Stimulated activated memory B cell treated with anti-CD40 and anti-IgM and Interleukin-4, amounts not matched to agents 10 μg/mL and 1 μg/mL and 100 μg/mL, for 72 hours (primary cell): ENCODE measurements at regions not wholly inside any gene's neighbourhood (a gene's known extent, or its start where the extent isn't known, plus 50 kb on each side); places are given as distances from the start of the nearest gene placed in this dataset.
A peak's percentile ranks its signal among the peaks of the same experiment; 100 is the strongest.

Experiments
- ATAC-seq: fragments of 150-1000 bp; cut with Tn5 transposase; 2 replicates; pipeline ENCODE4 v1.10.0; 2021
- H3K27ac Mint-ChIP-seq: one replicate; pipeline ENCODE4 v1.8.0; 2022; ENCODE audit warnings: mild to moderate bottlenecking, mixed read lengths
- H3K27me3 Mint-ChIP-seq: one replicate; pipeline ENCODE4 v1.8.0; 2022; ENCODE audit warnings: mixed read lengths
- H3K36me3 Mint-ChIP-seq: one replicate; pipeline ENCODE4 v1.8.0; 2022; ENCODE audit warnings: mixed read lengths
- H3K4me1 Mint-ChIP-seq: one replicate; pipeline ENCODE4 v1.8.0; 2022; ENCODE audit warnings: mixed read lengths
- H3K4me3 Mint-ChIP-seq: one replicate; pipeline ENCODE4 v1.8.0; 2022; ENCODE audit warnings: mild to moderate bottlenecking, moderate library complexity, mixed read lengths
- H3K9me3 Mint-ChIP-seq: one replicate; pipeline ENCODE4 v1.8.0; 2022; ENCODE audit warnings: mixed read lengths

DNA sequence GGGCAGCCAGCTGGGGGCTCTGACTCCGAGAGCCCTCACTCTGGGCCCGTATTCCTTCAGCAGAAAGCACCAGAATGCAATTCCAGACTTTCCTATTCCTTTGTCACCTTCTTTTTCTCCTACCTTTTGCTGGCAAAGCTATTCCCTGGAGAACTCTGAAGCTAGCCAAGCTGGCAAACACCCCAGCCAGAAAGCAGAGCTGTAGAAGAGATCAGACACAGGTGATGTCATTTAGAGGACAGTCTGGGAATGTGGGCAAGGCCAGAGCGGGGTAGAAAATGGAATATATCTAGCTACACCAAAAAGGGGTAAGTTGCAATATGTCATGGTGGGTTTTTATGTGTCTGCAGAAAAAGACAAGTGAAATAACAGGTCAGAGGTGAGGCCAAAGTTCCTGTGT is 205.1 kb downstream of the NXPE2 start:
- H3K4me1 Mint-ChIP-seq: no peaks in the 10 kb centered on the region
- peaks cover 5% of the 10 kb centered on the region for H3K9me3 Mint-ChIP-seq
- H3K4me3 Mint-ChIP-seq: no peak overlapping the region
- H3K27ac Mint-ChIP-seq: no peak overlapping the region
- H3K27me3 Mint-ChIP-seq: no peaks in the 10 kb centered on the region
- H3K36me3 Mint-ChIP-seq: no peaks in the 10 kb centered on the region
- ATAC-seq: no peak

DNA sequence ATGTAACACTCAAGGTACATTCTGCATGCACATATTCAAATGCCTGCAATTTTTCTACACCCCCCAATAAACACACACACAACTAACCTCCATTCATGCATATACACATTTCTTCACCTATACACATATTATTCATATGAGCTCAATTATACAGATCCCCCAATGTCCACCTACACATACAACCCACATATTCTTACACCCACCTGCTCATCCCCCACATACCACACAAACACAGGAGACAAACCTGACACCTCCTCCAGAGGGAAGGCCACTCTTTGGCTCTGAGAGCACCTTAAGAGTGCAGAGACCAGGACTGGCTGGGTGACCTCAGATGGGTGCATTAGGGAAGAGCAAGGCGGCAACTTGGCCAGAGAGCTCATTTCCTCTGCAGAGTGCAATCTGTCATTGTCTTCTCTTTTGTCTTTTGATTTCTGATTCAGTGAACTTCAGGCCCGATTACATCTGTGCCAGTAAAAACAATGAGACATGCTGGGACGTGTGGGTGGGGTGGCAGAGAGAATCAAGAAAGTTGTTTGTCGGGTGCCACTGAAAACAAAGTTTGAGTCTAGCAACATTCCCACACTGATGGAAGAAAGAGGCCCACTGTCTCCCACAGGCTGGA is 208.4 kb downstream of the NXPE2 start:
- Mint-ChIP-seq H3K9me3 (peaks cover 5% of the 10 kb centered on the region), H3K4me1 (no peaks in the 10 kb centered on the region), H3K27me3 (no peaks in the 10 kb centered on the region), H3K36me3 (no peaks in the 10 kb centered on the region), H3K27ac (no peak overlapping the region), H3K4me3 (no peak overlapping the region)
- ATAC-seq: no peak

DNA sequence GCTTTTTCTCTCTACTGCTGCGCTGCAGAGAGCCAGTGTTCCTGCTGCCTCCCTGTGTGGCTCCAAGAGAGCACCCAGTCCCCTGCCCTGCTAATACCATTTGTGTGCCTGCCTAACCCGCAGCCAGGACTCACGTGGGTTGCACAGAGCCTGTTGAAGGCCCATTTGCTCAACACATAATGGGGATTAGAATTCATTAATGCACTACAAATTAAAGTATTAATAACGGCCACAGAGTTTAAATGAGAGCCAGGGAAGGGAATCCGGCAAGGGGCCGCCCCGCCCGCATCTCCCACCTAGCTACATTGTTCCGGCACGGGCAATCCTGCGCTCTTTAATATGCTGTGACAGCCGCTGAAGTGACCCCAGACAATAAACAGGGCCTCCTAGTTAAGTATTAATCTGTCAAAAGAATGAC is 211.3 kb downstream of the NXPE2 start:
- no peak for ATAC-seq
- H3K4me3 Mint-ChIP-seq: no peak overlapping the region
- H3K27ac Mint-ChIP-seq: no peak overlapping the region
- H3K36me3 Mint-ChIP-seq: no peaks in the 10 kb centered on the region
- no peaks in the 10 kb centered on the region for H3K27me3 Mint-ChIP-seq
- H3K4me1 Mint-ChIP-seq: no peaks in the 10 kb centered on the region
- peaks cover 3% of the 10 kb centered on the region for H3K9me3 Mint-ChIP-seq

DNA sequence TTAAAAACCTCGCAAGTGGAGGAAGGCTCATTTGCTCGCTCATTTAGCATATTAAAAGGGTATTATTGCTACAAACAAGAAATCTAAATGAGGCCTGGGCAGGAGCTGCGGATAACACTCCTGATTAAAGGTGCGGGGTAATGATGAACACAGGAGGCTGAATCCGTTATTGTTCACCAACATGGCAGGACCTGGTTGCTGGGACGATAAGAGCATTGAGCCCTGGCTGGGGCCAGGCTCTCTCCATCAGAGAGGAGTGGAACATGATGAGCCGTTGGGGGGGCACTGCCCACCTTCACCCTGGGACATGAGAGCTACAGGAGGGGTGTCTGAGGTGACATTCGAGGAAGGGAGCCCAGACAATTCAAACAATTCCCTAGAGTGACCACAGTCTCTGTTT is 211.7 kb downstream of the NXPE2 start:
- ATAC-seq: no peak
- Mint-ChIP-seq H3K27ac (no peak overlapping the region), H3K36me3 (no peaks in the 10 kb centered on the region), H3K27me3 (no peaks in the 10 kb centered on the region), H3K4me3 (no peak overlapping the region), H3K4me1 (no peaks in the 10 kb centered on the region), H3K9me3 (peaks cover 3% of the 10 kb centered on the region)

DNA sequence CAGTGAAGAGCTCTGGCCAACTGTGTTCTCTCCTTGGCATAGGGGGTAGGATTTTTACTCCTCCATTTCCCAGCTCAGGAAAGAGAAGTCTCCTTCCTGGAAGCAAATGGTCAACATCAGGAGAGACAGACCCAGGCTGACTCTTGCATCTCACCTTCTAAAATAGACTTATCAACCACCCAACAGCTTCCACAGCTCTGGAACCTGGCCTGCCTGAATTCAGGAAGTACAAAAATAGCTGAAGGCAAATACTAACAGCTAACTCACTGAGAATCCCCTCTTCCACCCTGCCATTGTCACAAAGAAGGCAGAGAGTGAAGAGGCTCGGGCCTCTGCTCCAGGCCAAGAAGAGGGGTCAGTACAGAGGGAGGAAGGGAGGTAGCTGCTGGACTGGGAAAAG is 213.6 kb downstream of the NXPE2 start:
- H3K27me3 Mint-ChIP-seq: no peaks in the 10 kb centered on the region
- no peak overlapping the region for H3K4me3 Mint-ChIP-seq
- no peak overlapping the region for H3K27ac Mint-ChIP-seq
- ATAC-seq: no peak
- H3K36me3 Mint-ChIP-seq: no peaks in the 10 kb centered on the region
- no peaks in the 10 kb centered on the region for H3K4me1 Mint-ChIP-seq
- no peaks in the 10 kb centered on the region for H3K9me3 Mint-ChIP-seq

DNA sequence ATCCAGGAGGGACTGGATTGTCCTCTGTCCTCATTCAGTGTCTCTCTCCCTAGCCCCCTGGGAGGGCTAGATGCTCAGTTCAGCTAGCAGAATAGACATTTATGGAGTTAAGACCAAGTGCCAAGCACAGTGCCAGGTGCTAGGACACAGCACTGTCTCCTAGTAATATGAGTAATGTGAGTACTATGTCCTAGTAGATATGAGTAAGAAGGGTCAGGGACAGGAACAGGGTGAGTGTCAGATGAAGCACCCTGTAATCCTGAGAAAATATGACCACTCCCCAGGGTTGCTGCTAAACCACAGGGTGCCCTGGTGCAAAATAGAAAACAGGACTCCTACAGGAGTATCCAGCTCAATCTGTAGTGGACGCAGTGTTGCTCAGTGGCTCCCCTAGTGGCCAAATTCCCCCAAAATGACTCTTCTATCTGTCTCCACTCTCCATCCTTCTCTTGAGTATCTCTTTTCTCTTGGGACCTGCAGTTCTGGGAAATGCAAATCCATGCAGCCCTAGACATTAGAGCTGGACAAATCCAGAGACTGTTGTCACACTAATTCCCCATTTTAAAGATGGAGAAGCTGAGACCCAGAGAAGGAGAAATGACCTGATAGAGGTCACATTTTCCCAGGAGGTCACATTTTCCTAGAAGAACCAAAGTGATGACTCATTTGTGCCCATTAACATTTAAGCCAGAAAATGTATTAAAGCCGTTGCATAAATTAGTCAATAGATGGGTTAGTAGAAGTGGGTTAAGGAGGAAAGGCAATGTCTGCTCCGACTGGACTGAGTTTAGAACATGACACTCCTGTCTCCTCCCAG is 214.3 kb downstream of the NXPE2 start:
- Mint-ChIP-seq H3K27ac (no peak overlapping the region), H3K4me3 (no peak overlapping the region), H3K4me1 (no peaks in the 10 kb centered on the region), H3K27me3 (no peaks in the 10 kb centered on the region), H3K36me3 (no peaks in the 10 kb centered on the region), H3K9me3 (no peaks in the 10 kb centered on the region)
- ATAC-seq: no peak

DNA sequence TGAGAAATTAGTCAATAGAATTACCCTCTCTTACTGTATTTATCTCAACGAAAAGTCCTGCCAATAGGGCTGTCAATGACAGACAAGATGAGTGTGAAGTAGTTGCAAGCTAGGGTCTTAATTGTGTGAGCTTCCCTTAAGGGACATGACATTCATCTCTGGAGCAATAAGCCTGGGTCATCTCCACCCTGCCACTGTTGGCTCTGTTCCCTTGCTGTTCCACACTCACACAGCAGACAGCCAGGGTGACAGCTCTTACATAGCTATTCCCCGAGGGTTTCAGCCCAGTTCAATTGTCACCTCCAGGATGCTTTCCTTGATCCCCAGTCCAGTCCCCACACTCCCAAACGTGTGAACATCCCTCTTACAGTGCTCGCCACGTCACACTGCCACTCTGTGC is 215.0 kb downstream of the NXPE2 start:
- no peaks in the 10 kb centered on the region for H3K4me1 Mint-ChIP-seq
- no peak overlapping the region for H3K27ac Mint-ChIP-seq
- no peaks in the 10 kb centered on the region for H3K9me3 Mint-ChIP-seq
- no peaks in the 10 kb centered on the region for H3K27me3 Mint-ChIP-seq
- no peak overlapping the region for H3K4me3 Mint-ChIP-seq
- H3K36me3 Mint-ChIP-seq: no peaks in the 10 kb centered on the region
- ATAC-seq: no peak

DNA sequence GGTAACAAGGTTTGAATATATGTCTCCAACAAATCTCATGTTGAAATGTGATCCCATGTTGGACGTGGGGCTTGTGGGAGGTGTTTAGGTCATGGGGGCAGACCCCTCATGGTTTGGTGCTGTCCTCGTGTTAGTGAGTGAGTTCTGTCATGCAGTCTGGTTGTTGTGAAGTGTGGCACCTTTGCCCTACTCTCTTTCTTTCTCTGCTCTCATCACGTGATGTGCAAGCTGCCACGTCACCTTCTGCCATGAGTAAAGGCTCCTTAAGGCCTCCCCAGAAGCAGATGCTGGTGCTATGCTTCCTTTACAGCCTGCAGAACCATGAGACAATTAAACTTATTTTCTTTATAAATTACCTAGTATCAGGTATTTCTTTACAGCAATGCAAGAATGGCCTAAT is 218.3 kb downstream of the NXPE2 start:
- H3K4me3 Mint-ChIP-seq: no peak overlapping the region
- H3K27me3 Mint-ChIP-seq: peaks cover 7% of the 10 kb centered on the region
- peaks cover 5% of the 10 kb centered on the region for H3K36me3 Mint-ChIP-seq
- no peak overlapping the region for H3K27ac Mint-ChIP-seq
- ATAC-seq: no peak
- H3K4me1 Mint-ChIP-seq: no peaks in the 10 kb centered on the region
- H3K9me3 Mint-ChIP-seq: peaks cover 8% of the 10 kb centered on the region

DNA sequence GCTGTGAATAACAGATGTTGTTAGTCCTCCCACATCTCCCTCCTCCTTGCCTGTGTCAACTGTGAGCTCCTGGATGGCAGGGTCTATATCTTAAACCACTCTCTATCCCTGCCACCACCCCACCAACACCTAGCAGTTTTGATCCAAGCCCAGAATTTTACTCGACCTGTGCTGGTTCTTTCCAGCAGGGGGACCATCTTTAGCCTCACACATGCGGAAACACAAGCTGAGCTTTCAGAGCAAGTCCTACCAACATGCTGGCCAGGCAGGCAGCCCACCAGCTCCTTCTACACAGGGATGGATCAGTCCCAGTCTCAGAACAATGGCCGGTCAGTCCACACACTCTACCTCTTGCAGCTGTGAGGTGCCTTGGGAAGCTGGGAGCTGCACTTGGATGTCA is 231.5 kb downstream of the NXPE2 start:
- H3K9me3 Mint-ChIP-seq: peaks cover 3% of the 10 kb centered on the region
- H3K27me3 Mint-ChIP-seq: no peaks in the 10 kb centered on the region
- no peak for ATAC-seq
- H3K4me1 Mint-ChIP-seq: no peaks in the 10 kb centered on the region
- H3K27ac Mint-ChIP-seq: no peak overlapping the region
- H3K36me3 Mint-ChIP-seq: no peaks in the 10 kb centered on the region
- no peak overlapping the region for H3K4me3 Mint-ChIP-seq

DNA sequence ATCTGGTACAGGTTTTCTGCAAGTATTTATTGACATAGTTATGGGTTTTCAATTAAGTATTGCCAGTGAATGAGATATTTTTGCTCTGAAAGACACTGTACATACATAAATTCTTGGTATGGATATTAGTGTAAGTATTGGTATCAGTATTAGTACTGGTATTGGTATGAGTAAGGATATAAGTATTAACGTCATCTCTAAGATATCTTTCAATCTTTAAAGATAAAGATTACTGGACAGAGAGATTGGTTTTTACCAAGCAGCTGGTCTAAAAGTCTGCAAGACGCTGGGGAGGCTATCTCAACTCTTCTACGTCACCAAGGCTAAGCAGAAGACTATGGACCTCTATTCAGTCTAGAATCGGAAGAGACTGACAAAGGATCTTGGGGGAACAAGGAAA is 234.5 kb downstream of the NXPE2 start:
- no peaks in the 10 kb centered on the region for H3K36me3 Mint-ChIP-seq
- H3K27me3 Mint-ChIP-seq: no peaks in the 10 kb centered on the region
- no peak for ATAC-seq
- no peak overlapping the region for H3K4me3 Mint-ChIP-seq
- H3K4me1 Mint-ChIP-seq: no peaks in the 10 kb centered on the region
- peaks cover 6% of the 10 kb centered on the region for H3K9me3 Mint-ChIP-seq
- no peak overlapping the region for H3K27ac Mint-ChIP-seq

DNA sequence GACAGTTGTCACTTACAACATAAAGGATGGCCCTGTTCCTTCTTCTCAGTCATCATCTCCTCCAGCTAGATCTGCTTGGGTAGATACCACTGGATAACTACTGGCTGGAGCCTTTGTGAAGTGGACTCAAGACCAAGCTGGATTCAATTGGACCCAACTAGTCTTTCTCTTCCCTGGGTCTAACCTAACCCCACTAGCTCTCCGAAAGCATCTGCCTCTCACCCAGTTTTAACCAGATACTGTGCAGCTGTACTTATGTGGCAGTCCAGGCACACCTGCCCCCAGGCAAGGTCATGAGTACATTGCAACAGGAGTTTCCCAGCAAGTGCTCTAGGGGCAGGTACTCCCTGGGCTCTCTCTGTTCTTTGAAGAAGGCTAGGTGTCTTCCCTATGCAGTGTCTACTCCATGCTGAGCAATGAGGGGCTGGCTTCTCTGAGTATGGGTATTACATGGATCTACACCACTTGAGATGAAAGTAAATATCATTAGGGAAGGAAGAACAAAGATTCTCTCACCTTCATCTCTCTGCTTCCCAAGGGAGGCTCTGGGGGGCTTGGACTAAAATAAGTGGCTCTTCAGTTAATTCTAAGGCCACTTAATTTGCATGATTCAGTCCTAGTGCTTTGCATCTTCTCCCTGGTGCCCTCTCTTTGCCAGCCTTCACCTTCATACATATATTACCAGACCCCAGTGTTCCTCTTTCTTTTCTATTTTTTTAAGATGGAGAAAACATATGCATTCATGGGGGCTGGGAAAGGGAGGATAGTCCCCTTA is 236.1 kb downstream of the NXPE2 start:
- peak; percentile 12 for ATAC-seq
- Mint-ChIP-seq H3K4me1 (no peaks in the 10 kb centered on the region), H3K36me3 (no peaks in the 10 kb centered on the region), H3K27me3 (no peaks in the 10 kb centered on the region), H3K4me3 (no peak overlapping the region), H3K9me3 (peaks cover 3% of the 10 kb centered on the region), H3K27ac (no peak overlapping the region)

DNA sequence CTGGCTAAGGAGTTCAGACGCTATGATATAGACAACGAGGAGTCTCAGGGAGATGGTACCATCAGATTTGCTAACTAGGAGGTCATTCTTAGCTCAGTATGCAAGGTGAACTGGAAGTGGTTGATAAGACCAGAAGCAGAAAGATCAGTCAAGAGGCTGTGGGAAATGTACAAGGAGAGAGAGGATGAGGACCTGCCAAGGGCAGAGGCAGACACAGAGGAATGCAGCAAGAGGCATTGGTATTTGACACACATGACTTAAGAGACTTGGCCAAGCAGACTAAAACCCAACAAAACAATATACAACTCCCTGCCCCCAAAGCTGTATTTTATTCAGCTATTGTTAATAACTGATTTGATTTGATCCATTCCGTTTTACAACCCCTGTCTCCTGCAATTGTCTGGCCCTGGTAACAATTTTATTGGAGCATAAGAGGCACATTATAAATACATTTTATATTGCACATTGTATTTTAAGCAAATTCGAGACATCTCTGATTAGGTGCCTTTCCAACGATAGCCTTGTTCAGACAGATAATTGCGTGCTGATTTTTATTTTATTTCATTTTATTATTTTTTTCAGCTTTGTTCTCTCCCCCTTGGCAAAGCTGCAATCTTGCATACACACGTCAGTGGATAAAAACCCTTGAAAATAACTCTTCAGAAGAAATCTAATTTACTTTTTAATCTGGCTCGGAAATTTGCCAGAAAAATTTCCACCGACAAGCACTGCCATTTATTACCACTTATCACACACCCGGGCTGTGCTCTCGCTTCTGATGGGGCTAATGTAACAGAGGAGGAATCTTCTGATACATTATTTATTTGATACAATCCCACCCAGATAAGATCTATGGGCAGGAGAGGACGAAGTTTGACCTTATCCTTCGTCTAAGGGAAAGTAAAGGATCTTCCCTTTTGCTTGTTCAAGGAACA is 237.8 kb downstream of the NXPE2 start:
- H3K9me3 Mint-ChIP-seq: peaks cover 3% of the 10 kb centered on the region
- no peak for ATAC-seq
- H3K36me3 Mint-ChIP-seq: no peaks in the 10 kb centered on the region
- H3K27ac Mint-ChIP-seq: no peak overlapping the region
- H3K27me3 Mint-ChIP-seq: no peaks in the 10 kb centered on the region
- H3K4me1 Mint-ChIP-seq: no peaks in the 10 kb centered on the region
- no peak overlapping the region for H3K4me3 Mint-ChIP-seq

DNA sequence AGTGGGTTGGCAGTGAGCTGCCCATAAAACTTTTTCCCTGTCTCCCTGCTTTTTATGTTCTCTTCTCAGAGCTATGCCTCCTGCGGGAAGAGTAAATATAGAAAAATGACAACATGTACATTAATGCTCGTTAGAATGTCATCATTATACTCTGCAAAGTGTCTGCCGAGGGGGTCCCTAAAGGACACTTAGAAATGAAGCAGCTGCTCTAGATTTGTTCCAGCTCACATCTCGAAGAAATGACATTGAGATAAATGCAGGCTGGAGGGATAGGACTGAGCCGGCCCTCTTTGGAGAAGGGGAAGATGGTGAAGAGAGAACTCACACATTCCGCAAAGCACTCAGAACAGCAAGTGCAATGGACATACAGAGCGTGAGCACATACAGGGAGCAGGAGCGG is 240.0 kb downstream of the NXPE2 start:
- H3K27ac Mint-ChIP-seq: no peak overlapping the region

DNA sequence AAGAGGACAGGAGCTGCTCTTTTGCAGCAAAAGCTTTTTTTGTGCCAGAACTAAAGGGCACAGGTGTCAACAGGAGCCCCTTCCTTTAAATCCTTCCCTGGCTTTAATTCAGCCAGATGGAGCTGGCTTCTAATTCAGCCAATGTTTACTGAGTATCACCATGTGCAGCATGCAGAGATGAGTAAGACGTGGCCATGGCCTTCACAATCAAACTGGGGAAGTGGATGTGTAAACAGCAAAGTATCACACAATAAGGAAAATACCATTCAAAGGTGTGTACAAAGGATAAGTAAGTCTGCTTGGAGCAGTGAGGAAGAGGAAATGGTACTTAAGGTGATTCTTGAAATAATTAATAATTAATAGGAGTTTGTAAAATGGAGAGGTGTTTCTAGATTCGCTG is 243.4 kb downstream of the NXPE2 start:
- no peak overlapping the region for H3K4me3 Mint-ChIP-seq
- H3K4me1 Mint-ChIP-seq: no peaks in the 10 kb centered on the region
- H3K27me3 Mint-ChIP-seq: no peaks in the 10 kb centered on the region
- ATAC-seq: no peak
- peaks cover 3% of the 10 kb centered on the region for H3K9me3 Mint-ChIP-seq
- no peaks in the 10 kb centered on the region for H3K36me3 Mint-ChIP-seq
- no peak overlapping the region for H3K27ac Mint-ChIP-seq

More for the DNA sequence above, 240.0 kb downstream of the NXPE2 start:
- Mint-ChIP-seq H3K4me3 (no peak overlapping the region), H3K9me3 (peaks cover 3% of the 10 kb centered on the region), H3K27me3 (no peaks in the 10 kb centered on the region), H3K4me1 (no peaks in the 10 kb centered on the region), H3K36me3 (no peaks in the 10 kb centered on the region)
- ATAC-seq: no peak

DNA sequence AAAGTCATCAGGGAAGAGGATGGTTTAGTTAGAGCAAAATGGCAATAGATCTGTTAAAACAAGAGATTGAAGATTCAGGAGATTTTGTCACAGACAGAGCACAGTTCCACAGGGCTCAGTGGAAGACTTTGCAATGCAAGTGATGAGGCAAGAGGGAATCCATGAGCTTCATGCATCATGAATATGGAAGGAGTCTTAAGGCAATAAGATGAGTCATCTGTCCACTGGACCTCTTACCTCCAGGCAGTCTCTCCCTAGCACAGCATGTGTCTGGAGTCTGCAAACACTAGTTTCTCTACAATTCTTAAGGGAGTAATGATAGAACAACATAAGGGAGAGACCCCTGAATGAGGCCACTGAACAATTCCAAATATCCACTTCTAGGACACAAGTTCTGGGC is 245.7 kb downstream of the NXPE2 start:
- Mint-ChIP-seq H3K27me3 (no peaks in the 10 kb centered on the region), H3K4me3 (no peak overlapping the region), H3K36me3 (no peaks in the 10 kb centered on the region), H3K4me1 (no peaks in the 10 kb centered on the region), H3K27ac (no peak overlapping the region), H3K9me3 (peaks cover 9% of the 10 kb centered on the region)
- no peak for ATAC-seq
